ENCODE measurements at regions not wholly inside any gene's neighbourhood (a gene's known extent, or its start where the extent isn't known, plus 50 kb on each side); places are given as distances from the start of the nearest gene placed in this dataset.

- H3K27ac ChIP-seq: peak overlapping the region in 2 of 4 donors; percentile 69 to 78
- no peaks in the 10 kb centered on the region for H3K27me3 ChIP-seq
- peaks cover 0 to 13% (median 2%) of the 10 kb centered on the region in 4 donors for H3K4me1 ChIP-seq
- H3K9me3 ChIP-seq: no peaks in the 10 kb centered on the region
- no peak for DNase-seq (ENCODE audit: low spot score in 2 of 2)
- TF ChIP-seq EP300 (IDR thresholded peaks at IDR 0.05) (no peak), CTCF (IDR thresholded peaks at IDR 0.05) (no peak), POLR2A (IDR thresholded peaks at IDR 0.05) (no peak)
- 84 to 92% methylated on average over 4 of the region's 4 CpGs for WGBS, 2 donors
- H3K4me3 ChIP-seq: no peak overlapping the region
- H3K36me3 ChIP-seq: no peaks in the 10 kb centered on the region
These were observed 146.6 kb upstream of the CPEB2 start for GRCh38 chr4:14855719-14856061.

- Histone ChIP-seq H3K4me1 (peaks cover 0 to 13% (median 2%) of the 10 kb centered on the region in 4 donors), H3K9me3 (no peaks in the 10 kb centered on the region), H3K27ac (peak overlapping the region; percentile 11 to 78 (median 46)), H3K36me3 (no peaks in the 10 kb centered on the region), H3K27me3 (no peaks in the 10 kb centered on the region), H3K4me3 (no peak overlapping the region)
- DNase-seq (ENCODE audit: low spot score in 2 of 2): peak; percentile 17 to 62
- TF ChIP-seq POLR2A (IDR thresholded peaks at IDR 0.05) (no peak), EP300 (IDR thresholded peaks at IDR 0.05) (peak in 1 of 2 donors; percentile 81)
- WGBS, 2 donors: 28 to 32% methylated on average over 5 of the region's 5 CpGs
These were observed 146.0 kb upstream of the CPEB2 start for GRCh38 chr4:14856062-14856933.

- DNase-seq (ENCODE audit: low spot score in 2 of 2): no peak
- Histone ChIP-seq H3K36me3 (no peaks in the 10 kb centered on the region), H3K27me3 (no peaks in the 10 kb centered on the region), H3K4me3 (no peak overlapping the region), H3K9me3 (no peaks in the 10 kb centered on the region), H3K4me1 (peaks cover 0 to 13% (median 2%) of the 10 kb centered on the region in 4 donors), H3K27ac (peak overlapping the region in 2 of 4 donors; percentile 28 to 69)
- TF ChIP-seq POLR2A (IDR thresholded peaks at IDR 0.05): no peak
- no peak for TF ChIP-seq CTCF (IDR thresholded peaks at IDR 0.05)
- TF ChIP-seq EP300 (IDR thresholded peaks at IDR 0.05): no peak
- 90 to 93% methylated on average over 5 of the region's 5 CpGs for WGBS, 2 donors
These were observed 145.4 kb upstream of the CPEB2 start for GRCh38 chr4:14856934-14857235.

DNA sequence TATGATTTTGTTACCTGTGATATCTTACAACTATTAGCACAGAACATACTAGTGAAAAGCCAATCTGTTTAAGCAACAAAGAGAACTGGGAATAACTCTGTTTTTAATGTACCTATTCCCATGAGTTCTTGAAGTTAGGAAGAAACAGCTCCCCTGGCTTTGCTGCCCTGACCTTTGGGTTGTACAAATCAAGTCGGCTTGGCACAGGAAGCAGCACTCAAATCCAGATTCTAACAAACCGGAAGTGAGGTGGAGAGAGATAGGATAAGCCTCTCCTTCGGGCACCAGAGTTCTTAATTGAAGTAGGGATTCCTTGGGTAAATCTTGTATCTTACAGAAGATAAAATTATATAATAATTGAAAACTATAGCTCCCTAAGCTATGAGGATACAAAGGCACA lies 144.8 kb upstream of the CPEB2 start:
- no peaks in the 10 kb centered on the region for H3K9me3 ChIP-seq
- no peaks in the 10 kb centered on the region for H3K36me3 ChIP-seq
- no peak overlapping the region for H3K27ac ChIP-seq
- H3K4me3 ChIP-seq: no peak overlapping the region
- no peaks in the 10 kb centered on the region for H3K27me3 ChIP-seq
- TF ChIP-seq EP300 (IDR thresholded peaks at IDR 0.05) (no peak), POLR2A (IDR thresholded peaks at IDR 0.05) (no peak), CTCF (IDR thresholded peaks at IDR 0.05) (no peak)
- H3K4me1 ChIP-seq: peaks cover 0 to 13% (median 2%) of the 10 kb centered on the region in 4 donors
- no peak for DNase-seq (ENCODE audit: low spot score in 2 of 2)
- WGBS, 2 donors: 45 to 52% methylated on average over 3 of the region's 3 CpGs

DNA sequence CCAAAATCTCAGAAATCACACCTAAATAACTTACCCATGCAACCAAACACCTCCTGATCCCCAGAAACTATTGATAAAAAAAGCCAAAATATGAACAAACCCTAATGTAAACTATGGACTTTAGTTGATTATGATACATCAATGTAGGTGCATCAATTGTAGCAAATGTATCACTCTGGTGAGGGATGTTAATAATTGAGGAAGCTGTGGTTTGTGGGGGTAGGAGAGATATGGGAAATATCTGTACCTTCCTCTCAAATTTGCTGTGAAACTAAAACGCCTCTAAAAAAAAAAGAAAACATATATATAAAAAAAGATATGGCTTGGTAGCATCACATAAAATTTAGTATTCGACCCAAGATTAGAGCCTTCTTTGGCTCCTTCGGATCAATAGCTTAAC lies 144.3 kb upstream of the CPEB2 start:
- Histone ChIP-seq H3K36me3 (no peaks in the 10 kb centered on the region), H3K27me3 (no peaks in the 10 kb centered on the region), H3K27ac (no peak overlapping the region), H3K4me1 (peaks cover 0 to 18% (median 2%) of the 10 kb centered on the region in 4 donors), H3K9me3 (no peaks in the 10 kb centered on the region), H3K4me3 (no peak overlapping the region)
- TF ChIP-seq POLR2A (IDR thresholded peaks at IDR 0.05) (no peak), EP300 (IDR thresholded peaks at IDR 0.05) (no peak), CTCF (IDR thresholded peaks at IDR 0.05) (no peak)
- 88 to 91% methylated on average over 3 of the region's 3 CpGs for WGBS, 2 donors
- DNase-seq (ENCODE audit: low spot score in 2 of 2): no peak

Measured in tibial nerve (tissue), 4 donors.